ENCODE measurements at regions not wholly inside any gene's neighbourhood (a gene's known extent, or its start where the extent isn't known, plus 50 kb on each side); places are given as distances from the start of the nearest gene placed in this dataset.

GRCh38 chr3:181363231-181363630 lies 348.5 kb upstream of the SOX2 start:
- TF ChIP-seq POLR2A (IDR thresholded peaks at IDR 0.05), result no peak
- no peak for TF ChIP-seq CTCF (IDR thresholded peaks at IDR 0.05)
- TF ChIP-seq EP300 (IDR thresholded peaks at IDR 0.05), result no peak
- TF ChIP-seq POLR2AphosphoS5 (IDR thresholded peaks at IDR 0.05), result no peak

Measured in upper lobe of left lung (tissue), 4 donors.